Uterus (tissue), 2 donors: ENCODE measurements at regions not wholly inside any gene's neighbourhood (a gene's known extent, or its start where the extent isn't known, plus 50 kb on each side); places are given as distances from the start of the nearest gene placed in this dataset.

Experiments used
- CTCF ChIP-seq, 4 experiments: fragments of 200-600 bp in 2 of 4; fragments of 450-650 bp in 2 of 4; sonication (generic) in 2 of 4; IDR thresholded peaks; one replicate each; pipeline ENCODE4 v1.5.1; 2016 to 2019; ENCODE audit warnings: antibody characterized with exemption in 4 of 4, mild to moderate bottlenecking in 2 of 4, moderate library complexity in 1 of 4
- POLR2A ChIP-seq, 2 donors: fragments of 450-650 bp; IDR thresholded peaks; one replicate each; pipeline ENCODE4 v1.6.1; 2016; ENCODE audit warnings: antibody characterized with exemption in 2 of 2, mild to moderate bottlenecking in 1 of 2, moderate library complexity in 1 of 2

DNA sequence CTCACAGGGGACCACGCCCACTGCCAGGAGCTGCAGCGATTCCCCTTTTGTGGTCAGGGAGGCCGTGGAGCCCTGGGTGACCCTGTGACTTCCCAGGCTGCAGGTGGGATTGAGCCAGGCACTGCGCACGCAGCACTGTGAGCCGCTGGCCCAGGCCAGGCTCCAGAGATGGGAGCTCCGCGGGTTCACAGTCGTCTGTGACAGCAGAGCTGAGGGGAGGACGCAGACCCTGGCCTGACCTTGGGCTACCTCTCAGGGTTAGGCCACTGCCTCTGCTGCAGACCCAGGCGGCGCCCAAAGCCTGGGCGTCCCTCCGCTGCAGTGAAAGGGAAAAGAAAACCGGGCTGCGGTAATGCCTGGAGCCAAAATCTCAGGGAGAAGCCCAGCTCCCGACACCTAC lies 107.5 kb upstream of the GPR26 start:
- TF ChIP-seq CTCF (IDR thresholded peaks at IDR 0.05) (no peak), POLR2A (IDR thresholded peaks at IDR 0.05) (no peak)
